Activated naive CD8-positive, alpha-beta T cell treated with anti-CD3 and anti-CD28 coated beads for 36 hours (primary cell): ENCODE measurements at regions not wholly inside any gene's neighbourhood (a gene's known extent, or its start where the extent isn't known, plus 50 kb on each side); places are given as distances from the start of the nearest gene placed in this dataset.

Source experiments
- DNase-seq: peaks from one replicate; pipeline ENCODE4 v3.0.0; 2021
- H3K27ac Mint-ChIP-seq: one replicate; pipeline ENCODE4 v1.8.0; 2022; ENCODE audit warnings: mild to moderate bottlenecking, moderate library complexity, mixed read lengths
- H3K27me3 Mint-ChIP-seq: one replicate; pipeline ENCODE4 v1.8.0; 2022; ENCODE audit warnings: mild to moderate bottlenecking, mixed read lengths
- H3K36me3 Mint-ChIP-seq: one replicate; pipeline ENCODE4 v1.8.0; 2021; ENCODE audit warnings: mild to moderate bottlenecking, mixed read lengths
- H3K4me1 Mint-ChIP-seq: one replicate; pipeline ENCODE4 v1.8.0; 2021; ENCODE audit warnings: mixed read lengths
- H3K4me3 Mint-ChIP-seq: one replicate; pipeline ENCODE4 v1.8.0; 2022; ENCODE audit warnings: mild to moderate bottlenecking, moderate library complexity, mixed read lengths
- H3K9me3 Mint-ChIP-seq: one replicate; pipeline ENCODE4 v1.8.0; 2022; ENCODE audit warnings: mixed read lengths

DNA sequence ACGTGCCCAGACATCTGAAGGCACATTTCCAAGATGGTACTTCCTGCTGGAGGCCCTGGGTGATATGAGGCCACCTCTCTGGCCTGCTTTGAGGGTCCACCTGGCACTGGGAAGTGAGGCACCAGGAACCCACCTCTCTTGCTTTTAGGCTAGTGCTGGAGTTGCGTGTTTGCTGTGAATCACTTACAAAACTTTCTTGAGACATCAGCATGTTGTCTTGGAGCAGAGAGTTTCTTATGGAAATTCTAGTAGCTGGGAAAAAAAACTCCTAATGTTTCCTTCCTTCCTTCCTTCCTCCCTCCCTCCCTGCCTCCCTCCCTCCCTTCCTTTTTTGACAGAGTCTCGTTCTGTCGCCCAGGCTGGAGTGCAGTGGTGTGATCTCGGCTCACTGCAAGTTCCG, 341.3 kb downstream of the MIAT start:
- Mint-ChIP-seq H3K27me3 (peaks cover 4% of the 10 kb centered on the region), H3K9me3 (no peaks in the 10 kb centered on the region), H3K4me3 (no peak overlapping the region), H3K36me3 (no peaks in the 10 kb centered on the region), H3K27ac (no peak overlapping the region), H3K4me1 (no peaks in the 10 kb centered on the region)
- no peak for DNase-seq

- no peaks in the 10 kb centered on the region for H3K9me3 Mint-ChIP-seq
- H3K27ac Mint-ChIP-seq = no peak overlapping the region
- no peak overlapping the region for H3K4me3 Mint-ChIP-seq
- H3K27me3 Mint-ChIP-seq = peaks cover 4% of the 10 kb centered on the region
- H3K36me3 Mint-ChIP-seq = no peaks in the 10 kb centered on the region
- H3K4me1 Mint-ChIP-seq = no peaks in the 10 kb centered on the region
- DNase-seq = no peak
Observed at GRCh38 chr22:27003297-27003696, 345.9 kb downstream of the MIAT start.

GRCh38 chr22:27004434-27004833, 347.0 kb downstream of the MIAT start:
- no peak overlapping the region for H3K4me3 Mint-ChIP-seq
- DNase-seq = no peak
- no peaks in the 10 kb centered on the region for H3K9me3 Mint-ChIP-seq
- no peaks in the 10 kb centered on the region for H3K36me3 Mint-ChIP-seq
- no peaks in the 10 kb centered on the region for H3K4me1 Mint-ChIP-seq
- H3K27ac Mint-ChIP-seq = no peak overlapping the region
- H3K27me3 Mint-ChIP-seq = peaks cover 4% of the 10 kb centered on the region

DNA sequence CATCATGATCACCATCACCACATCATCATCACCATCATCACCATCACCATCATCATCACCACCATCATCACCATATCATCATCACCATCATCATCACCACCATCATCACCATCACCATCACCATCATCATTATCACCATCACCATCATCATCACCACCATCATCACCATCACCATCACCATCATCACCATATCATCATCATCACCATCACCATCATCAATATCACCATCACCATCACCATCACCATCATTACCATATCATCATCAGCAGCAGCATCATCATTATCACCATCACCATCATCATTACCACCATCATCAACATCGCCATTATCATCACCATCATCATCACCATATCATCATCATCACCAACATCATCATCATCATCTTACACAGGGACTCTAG, 351.1 kb downstream of the MIAT start:
- H3K4me1 Mint-ChIP-seq = no peaks in the 10 kb centered on the region
- H3K9me3 Mint-ChIP-seq = no peaks in the 10 kb centered on the region
- no peaks in the 10 kb centered on the region for H3K36me3 Mint-ChIP-seq
- no peaks in the 10 kb centered on the region for H3K27me3 Mint-ChIP-seq
- no peak overlapping the region for H3K4me3 Mint-ChIP-seq
- DNase-seq = no peak
- H3K27ac Mint-ChIP-seq = no peak overlapping the region

- Mint-ChIP-seq H3K27me3 (no peaks in the 10 kb centered on the region), H3K36me3 (no peaks in the 10 kb centered on the region), H3K27ac (no peak overlapping the region), H3K4me3 (no peak overlapping the region), H3K9me3 (no peaks in the 10 kb centered on the region), H3K4me1 (no peaks in the 10 kb centered on the region)
- no peak for DNase-seq
Observed at GRCh38 chr22:27011133-27011532, 353.7 kb downstream of the MIAT start.

- Mint-ChIP-seq H3K4me1 (no peaks in the 10 kb centered on the region), H3K4me3 (no peak overlapping the region), H3K9me3 (no peaks in the 10 kb centered on the region), H3K27me3 (no peaks in the 10 kb centered on the region), H3K36me3 (no peaks in the 10 kb centered on the region), H3K27ac (no peak overlapping the region)
- no peak for DNase-seq
Observed at GRCh38 chr22:27011717-27012116, 354.3 kb downstream of the MIAT start.

DNA sequence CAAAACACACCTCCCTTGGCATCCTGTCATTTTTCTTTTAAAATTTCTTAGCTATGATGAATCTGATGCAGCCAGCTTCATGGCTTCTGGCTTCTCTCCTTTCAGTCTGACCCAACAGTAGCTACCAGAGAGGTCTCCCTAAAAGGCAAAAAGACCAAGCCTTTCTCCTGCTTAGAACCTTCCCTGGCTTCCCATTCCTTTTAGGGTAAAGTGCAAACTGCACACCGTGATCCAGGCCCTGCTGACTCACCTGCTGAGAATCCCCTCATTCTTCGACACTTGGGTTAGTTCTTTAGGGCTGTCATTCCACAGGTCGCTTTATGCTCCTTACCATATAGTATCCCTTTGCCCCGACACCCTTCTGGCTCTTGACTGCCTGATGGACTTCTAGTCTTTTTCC, 362.4 kb downstream of the MIAT start:
- no peak overlapping the region for H3K4me3 Mint-ChIP-seq
- H3K9me3 Mint-ChIP-seq = no peaks in the 10 kb centered on the region
- DNase-seq = no peak
- peaks cover 36% of the 10 kb centered on the region for H3K27me3 Mint-ChIP-seq
- no peaks in the 10 kb centered on the region for H3K4me1 Mint-ChIP-seq
- H3K27ac Mint-ChIP-seq = no peak overlapping the region
- no peaks in the 10 kb centered on the region for H3K36me3 Mint-ChIP-seq

- Mint-ChIP-seq H3K27me3 (peaks cover 36% of the 10 kb centered on the region), H3K4me1 (no peaks in the 10 kb centered on the region), H3K27ac (no peak overlapping the region), H3K4me3 (no peak overlapping the region), H3K9me3 (no peaks in the 10 kb centered on the region), H3K36me3 (no peaks in the 10 kb centered on the region)
- no peak for DNase-seq
Observed at GRCh38 chr22:27022274-27022895, 365.0 kb downstream of the MIAT start.

GRCh38 chr22:27022896-27023361, 365.5 kb downstream of the MIAT start:
- DNase-seq = no peak
- Mint-ChIP-seq H3K36me3 (no peaks in the 10 kb centered on the region), H3K4me1 (no peaks in the 10 kb centered on the region), H3K27me3 (peaks cover 34% of the 10 kb centered on the region), H3K27ac (no peak overlapping the region), H3K9me3 (no peaks in the 10 kb centered on the region), H3K4me3 (no peak overlapping the region)

- Mint-ChIP-seq H3K27me3 (peaks cover 30% of the 10 kb centered on the region), H3K36me3 (no peaks in the 10 kb centered on the region), H3K27ac (no peak overlapping the region), H3K4me1 (no peaks in the 10 kb centered on the region), H3K9me3 (no peaks in the 10 kb centered on the region), H3K4me3 (no peak overlapping the region)
- DNase-seq = no peak
Observed at GRCh38 chr22:27023591-27023990, 366.2 kb downstream of the MIAT start.

GRCh38 chr22:27024982-27025381, 367.6 kb downstream of the MIAT start:
- Mint-ChIP-seq H3K4me3 (no peak overlapping the region), H3K4me1 (no peaks in the 10 kb centered on the region), H3K27ac (no peak overlapping the region), H3K27me3 (peaks cover 21% of the 10 kb centered on the region), H3K36me3 (no peaks in the 10 kb centered on the region), H3K9me3 (peaks cover 3% of the 10 kb centered on the region)
- no peak for DNase-seq

GRCh38 chr22:27028093-27028492, 370.7 kb downstream of the MIAT start:
- Mint-ChIP-seq H3K36me3 (no peaks in the 10 kb centered on the region), H3K4me3 (no peak overlapping the region), H3K27me3 (peaks cover 14% of the 10 kb centered on the region), H3K9me3 (peaks cover 3% of the 10 kb centered on the region), H3K27ac (no peak overlapping the region), H3K4me1 (no peaks in the 10 kb centered on the region)
- no peak for DNase-seq

DNA sequence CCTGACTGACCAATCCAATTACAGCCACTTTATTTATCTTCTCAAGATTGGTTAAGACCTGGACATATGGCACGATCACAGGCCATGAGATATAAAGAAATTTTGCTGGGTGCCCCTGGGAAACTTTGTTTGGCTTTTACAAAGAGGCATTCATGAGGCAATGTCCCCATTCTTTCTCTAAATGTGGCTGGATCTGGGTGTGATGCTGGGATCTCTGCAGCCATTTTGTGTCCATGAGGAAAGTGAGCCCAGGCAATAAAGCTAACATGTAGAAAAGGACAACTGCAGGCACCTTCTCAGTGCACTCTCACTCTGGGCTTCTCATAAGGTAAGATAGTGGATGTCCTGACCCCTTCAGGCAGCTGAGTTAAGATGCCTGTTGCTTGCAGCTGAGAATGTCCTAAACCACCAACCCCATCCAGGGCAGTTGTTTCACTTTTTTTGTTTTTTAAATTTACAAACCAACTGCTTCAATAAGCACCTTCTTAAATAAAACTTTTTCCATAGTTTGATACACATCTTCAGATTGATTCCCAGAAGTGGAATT, 372.3 kb downstream of the MIAT start:
- no peak overlapping the region for H3K4me3 Mint-ChIP-seq
- DNase-seq = no peak
- H3K4me1 Mint-ChIP-seq = no peaks in the 10 kb centered on the region
- H3K36me3 Mint-ChIP-seq = no peaks in the 10 kb centered on the region
- peaks cover 3% of the 10 kb centered on the region for H3K9me3 Mint-ChIP-seq
- peaks cover 12% of the 10 kb centered on the region for H3K27me3 Mint-ChIP-seq
- no peak overlapping the region for H3K27ac Mint-ChIP-seq

DNA sequence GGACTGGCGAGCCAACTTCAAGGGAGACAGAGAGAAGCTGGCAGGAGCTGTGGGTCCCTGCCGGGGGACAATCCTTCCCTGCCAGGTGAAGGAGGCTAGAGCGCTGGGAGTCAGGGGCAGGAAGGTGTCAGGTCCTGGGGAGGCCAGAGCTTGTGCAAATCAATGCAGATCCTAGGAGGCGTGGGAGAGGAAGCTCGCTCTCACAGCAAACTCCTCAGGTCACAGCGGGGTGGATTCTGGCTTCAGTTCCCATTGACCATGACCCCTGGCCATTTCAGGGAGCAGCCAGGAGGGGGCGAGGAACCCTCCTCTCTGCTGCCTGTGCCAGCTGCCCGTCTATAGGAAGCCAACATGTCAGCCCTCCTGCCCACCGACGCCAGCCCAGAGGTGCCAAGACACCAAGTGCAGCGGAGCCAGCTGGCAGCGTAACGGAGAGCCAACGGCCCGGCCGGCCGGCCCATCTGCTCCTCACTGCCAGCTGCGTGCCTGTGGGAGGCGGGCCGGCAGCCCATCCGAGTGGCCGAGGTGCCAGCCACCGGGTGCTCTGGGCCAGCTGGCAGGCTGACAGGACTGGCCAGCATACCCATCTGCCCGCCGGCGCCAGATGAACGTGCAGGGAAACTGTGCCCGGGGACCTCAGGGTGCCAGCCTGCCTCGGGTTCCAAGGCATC, 374.8 kb downstream of the MIAT start:
- Mint-ChIP-seq H3K27ac (no peak overlapping the region), H3K4me1 (no peaks in the 10 kb centered on the region), H3K27me3 (peaks cover 20% of the 10 kb centered on the region), H3K4me3 (no peak overlapping the region), H3K9me3 (peaks cover 3% of the 10 kb centered on the region), H3K36me3 (no peaks in the 10 kb centered on the region)
- no peak for DNase-seq

GRCh38 chr22:27041745-27042310, 384.4 kb downstream of the MIAT start:
- Mint-ChIP-seq H3K36me3 (no peaks in the 10 kb centered on the region), H3K4me3 (no peak overlapping the region), H3K27me3 (peaks cover 6% of the 10 kb centered on the region), H3K4me1 (no peaks in the 10 kb centered on the region), H3K27ac (no peak overlapping the region), H3K9me3 (no peaks in the 10 kb centered on the region)
- DNase-seq = no peak

DNA sequence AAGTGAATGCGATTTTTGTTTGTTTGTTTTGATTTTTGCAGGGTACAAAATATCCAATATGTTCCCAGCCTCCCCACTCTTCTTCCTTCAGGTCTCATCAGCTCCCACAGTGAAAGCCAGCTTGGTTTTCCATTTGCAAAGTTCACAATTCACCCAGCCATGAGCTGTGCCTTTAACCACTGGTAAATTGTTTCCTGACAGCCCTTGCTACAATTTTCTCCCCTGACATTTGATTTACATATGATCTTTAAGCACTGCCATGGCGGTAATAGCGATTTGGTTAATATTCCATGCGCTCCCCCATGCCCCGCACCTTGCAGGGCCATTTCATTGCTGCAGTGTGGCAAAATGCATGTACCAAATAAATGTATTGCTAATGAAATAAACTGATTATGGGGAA, 385.9 kb downstream of the MIAT start:
- DNase-seq = no peak
- no peaks in the 10 kb centered on the region for H3K27me3 Mint-ChIP-seq
- no peaks in the 10 kb centered on the region for H3K36me3 Mint-ChIP-seq
- no peaks in the 10 kb centered on the region for H3K4me1 Mint-ChIP-seq
- H3K4me3 Mint-ChIP-seq = no peak overlapping the region
- H3K9me3 Mint-ChIP-seq = no peaks in the 10 kb centered on the region
- no peak overlapping the region for H3K27ac Mint-ChIP-seq
